ENCODE measurements at regions not wholly inside any gene's neighbourhood (a gene's known extent, or its start where the extent isn't known, plus 50 kb on each side); places are given as distances from the start of the nearest gene placed in this dataset.

DNA sequence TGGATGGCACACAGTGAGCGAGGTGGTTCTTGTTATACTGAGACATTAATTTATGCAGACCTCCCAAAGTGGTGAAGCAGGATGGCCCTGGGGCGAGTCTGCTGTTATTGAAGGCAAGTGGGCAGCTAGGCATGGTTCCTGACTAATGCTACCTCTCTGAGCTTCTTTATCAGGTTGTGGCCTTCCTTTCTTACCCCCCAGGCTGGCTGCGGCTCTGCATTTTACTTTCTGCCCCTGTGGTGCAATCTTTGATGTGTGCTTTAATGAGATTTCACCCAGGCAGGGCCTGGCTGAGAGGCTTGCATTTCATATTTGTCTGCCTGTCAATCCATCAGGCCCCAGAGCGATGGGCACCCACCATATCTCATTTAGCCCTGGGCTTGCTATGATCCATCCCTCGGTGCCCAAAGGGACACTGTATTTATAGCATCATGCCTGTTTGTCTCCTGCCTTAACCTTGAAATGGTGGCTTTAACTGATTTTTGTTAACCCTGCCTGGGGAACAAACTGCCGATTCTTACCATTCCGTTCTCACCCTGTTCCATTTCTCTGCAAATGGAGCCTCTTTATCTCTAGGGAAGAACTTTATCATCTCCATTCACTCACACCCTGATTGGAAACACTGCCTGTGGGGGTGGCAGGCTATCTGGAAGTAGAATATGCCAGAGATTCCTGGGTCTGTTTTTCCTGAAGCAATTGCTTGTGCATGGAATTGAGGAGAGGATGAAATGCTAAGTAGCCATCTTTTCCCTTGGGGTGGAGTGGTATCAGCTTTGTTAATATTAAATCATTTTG lies 316.2 kb upstream of the THSD7B start:
- H2BK120ac ChIP-seq (ENCODE audit: low read depth, low read length, poor library complexity, severe bottlenecking), result no peak overlapping the region
- no peaks in the 10 kb centered on the region for H4K20me1 ChIP-seq (ENCODE audit: control insufficient read depth, insufficient read depth, insufficient read length)
- TF ChIP-seq, protein P1, sequence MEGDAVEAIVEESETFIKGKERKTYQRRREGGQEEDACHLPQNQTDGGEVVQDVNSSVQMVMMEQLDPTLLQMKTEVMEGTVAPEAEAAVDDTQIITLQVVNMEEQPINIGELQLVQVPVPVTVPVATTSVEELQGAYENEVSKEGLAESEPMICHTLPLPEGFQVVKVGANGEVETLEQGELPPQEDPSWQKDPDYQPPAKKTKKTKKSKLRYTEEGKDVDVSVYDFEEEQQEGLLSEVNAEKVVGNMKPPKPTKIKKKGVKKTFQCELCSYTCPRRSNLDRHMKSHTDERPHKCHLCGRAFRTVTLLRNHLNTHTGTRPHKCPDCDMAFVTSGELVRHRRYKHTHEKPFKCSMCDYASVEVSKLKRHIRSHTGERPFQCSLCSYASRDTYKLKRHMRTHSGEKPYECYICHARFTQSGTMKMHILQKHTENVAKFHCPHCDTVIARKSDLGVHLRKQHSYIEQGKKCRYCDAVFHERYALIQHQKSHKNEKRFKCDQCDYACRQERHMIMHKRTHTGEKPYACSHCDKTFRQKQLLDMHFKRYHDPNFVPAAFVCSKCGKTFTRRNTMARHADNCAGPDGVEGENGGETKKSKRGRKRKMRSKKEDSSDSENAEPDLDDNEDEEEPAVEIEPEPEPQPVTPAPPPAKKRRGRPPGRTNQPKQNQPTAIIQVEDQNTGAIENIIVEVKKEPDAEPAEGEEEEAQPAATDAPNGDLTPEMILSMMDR (conservative IDR thresholded peaks at IDR 0.05), result no peak
- DNase-seq, result no peak
- H3K18ac ChIP-seq (ENCODE audit: insufficient read length, low read depth, low read length), result no peak overlapping the region
- no peak overlapping the region for H3K14ac ChIP-seq (ENCODE audit: insufficient read depth, low read length)
- no peak overlapping the region for H2AFZ ChIP-seq (ENCODE audit: low read length)
- no peak overlapping the region for H3K9ac ChIP-seq (ENCODE audit: extremely low read depth, insufficient read length, low read length)
- no peak overlapping the region for H4K8ac ChIP-seq (replicated peaks; ENCODE audit: insufficient read length, low read depth, low read length)
- H2BK20ac ChIP-seq (ENCODE audit: low read depth, low read length, poor library complexity, severe bottlenecking), result no peak overlapping the region
- no peak overlapping the region for H3K56ac ChIP-seq (ENCODE audit: insufficient read length, low read depth, low read length)
- no peaks in the 10 kb centered on the region for H3K9me3 ChIP-seq (ENCODE audit: control insufficient read depth, low read depth, low read length)
- no peak overlapping the region for H3K27ac ChIP-seq (ENCODE audit: insufficient read length, low read depth, low read length)
- no peak overlapping the region for H3K4me2 ChIP-seq (ENCODE audit: insufficient read depth, insufficient read length, low read length)
- no peak overlapping the region for H4K5ac ChIP-seq (ENCODE audit: insufficient read length, low read depth, low read length)
- H3K4ac ChIP-seq (ENCODE audit: low read depth, low read length), result no peak overlapping the region
- H3T11ph ChIP-seq (ENCODE audit: low read length), result no peak overlapping the region
- no peak overlapping the region for H3K23ac ChIP-seq (ENCODE audit: insufficient read length, low read depth, low read length)
- Mint-ChIP-seq H3K27me3 (ENCODE audit: low read depth) (peaks cover 5% of the 10 kb centered on the region), H3K4me1 (peaks cover 10% of the 10 kb centered on the region in 2 experiments), H3K36me3 (ENCODE audit: insufficient read depth in 1 of 3, low read depth in 3 of 3) (no peaks in the 10 kb centered on the region; a peak in 1 of 7 replicates), H3K27ac (no peak overlapping the region), H3K4me3 (no peak overlapping the region), H3K9me3 (no peaks in the 10 kb centered on the region)
- no peak overlapping the region for H4K91ac ChIP-seq (ENCODE audit: insufficient read length, low read depth, low read length)
- WGBS (ENCODE audit: extremely low coverage, insufficient read length, low lambda C conversion rate), result no CpG with 5 or more reads among the region's 7 CpGs
- no peak overlapping the region for H2BK5ac ChIP-seq (ENCODE audit: insufficient read length, low read length)
- H3K27me3 ChIP-seq (ENCODE audit: insufficient read depth, low read length), result no peaks in the 10 kb centered on the region
- H2BK15ac ChIP-seq (ENCODE audit: low read depth, low read length), result no peak overlapping the region
- no peaks in the 10 kb centered on the region for H3K23me2 ChIP-seq (ENCODE audit: insufficient read length, low read depth, low read length, poor library complexity, severe bottlenecking)
- no peak overlapping the region for H2AK5ac ChIP-seq (ENCODE audit: insufficient read length, low read length)
- no peaks in the 10 kb centered on the region for H3K79me2 ChIP-seq (ENCODE audit: insufficient read depth, low read length)
- H2BK12ac ChIP-seq (ENCODE audit: insufficient read length, low read depth, low read length), result no peak overlapping the region
- H3K79me1 ChIP-seq (ENCODE audit: insufficient read depth, low read depth, low read length, poor library complexity, severe bottlenecking), result no peaks in the 10 kb centered on the region
- no peaks in the 10 kb centered on the region; the same call in 1 of the 2 replicates for H3K4me1 ChIP-seq (ENCODE audit: insufficient read depth, low read length)
